ENCODE measurements at regions not wholly inside any gene's neighbourhood (a gene's known extent, or its start where the extent isn't known, plus 50 kb on each side); places are given as distances from the start of the nearest gene placed in this dataset.

DNA sequence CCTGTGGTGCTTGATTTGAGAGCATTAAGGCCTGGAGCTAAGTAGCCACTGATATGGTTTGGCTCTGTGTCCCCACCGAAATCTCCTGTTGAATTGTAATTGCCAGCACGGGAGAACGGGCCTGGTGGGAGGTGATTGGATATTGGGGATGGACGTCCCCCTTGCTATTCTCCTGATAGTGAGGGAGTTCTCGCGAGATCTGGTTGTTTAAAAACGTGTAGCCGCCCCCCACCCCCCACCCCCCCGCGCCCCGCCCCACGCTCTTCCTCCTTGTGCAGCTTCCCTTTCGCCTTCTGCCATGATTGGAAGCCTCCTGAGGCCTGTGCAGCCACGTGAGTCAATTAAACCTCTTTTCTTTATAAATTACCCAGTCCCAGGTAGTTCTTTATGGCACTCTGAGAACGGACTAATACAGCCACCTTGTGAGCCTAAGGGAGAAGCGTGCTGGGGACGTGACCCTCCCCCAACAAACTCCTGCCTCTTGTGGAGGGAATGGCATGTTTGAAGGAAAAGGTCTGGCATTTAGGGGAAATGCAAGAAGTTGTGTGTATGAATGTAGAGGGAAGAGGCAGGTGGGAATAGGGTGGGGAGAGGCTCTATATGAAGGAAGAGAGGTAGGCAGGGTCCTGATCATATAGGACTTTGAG is 118.0 kb upstream of the KMT2C start:
- no TSS peak for BruUV-seq (replicated peaks)
- intact Hi-C loops (cut with micrococcal nuclease) = no loop called here
- Mint-ChIP-seq H3K27me3 (ENCODE audit: insufficient read depth, unreplicated experiment) (no peaks in the 10 kb centered on the region), H3K9me3 (ENCODE audit: unreplicated experiment) (no peaks in the 10 kb centered on the region), H3K4me3 (ENCODE audit: unreplicated experiment) (no peak overlapping the region), H3K27ac (ENCODE audit: low read depth, unreplicated experiment) (no peak overlapping the region), H3K36me3 (ENCODE audit: insufficient read depth, unreplicated experiment) (no peaks in the 10 kb centered on the region), H3K4me1 (ENCODE audit: insufficient read depth, unreplicated experiment) (no peaks in the 10 kb centered on the region)
- CTCF ChIA-PET = interaction anchor here (0.6 to 1.0 kb wide), 3 partner anchors 13 to 193 kb away, joined by 3 to 4 read pairs (median 4); no protein-coding TSS in a partner anchor
- POLR2A ChIA-PET = interaction anchor here (0.6 kb wide), 1 partner anchor 40 kb away, joined by 3 read pairs; no protein-coding TSS in a partner anchor
- DNase-seq (ENCODE audit: unreplicated experiment) = no peak
- TF ChIP-seq, protein P1, sequence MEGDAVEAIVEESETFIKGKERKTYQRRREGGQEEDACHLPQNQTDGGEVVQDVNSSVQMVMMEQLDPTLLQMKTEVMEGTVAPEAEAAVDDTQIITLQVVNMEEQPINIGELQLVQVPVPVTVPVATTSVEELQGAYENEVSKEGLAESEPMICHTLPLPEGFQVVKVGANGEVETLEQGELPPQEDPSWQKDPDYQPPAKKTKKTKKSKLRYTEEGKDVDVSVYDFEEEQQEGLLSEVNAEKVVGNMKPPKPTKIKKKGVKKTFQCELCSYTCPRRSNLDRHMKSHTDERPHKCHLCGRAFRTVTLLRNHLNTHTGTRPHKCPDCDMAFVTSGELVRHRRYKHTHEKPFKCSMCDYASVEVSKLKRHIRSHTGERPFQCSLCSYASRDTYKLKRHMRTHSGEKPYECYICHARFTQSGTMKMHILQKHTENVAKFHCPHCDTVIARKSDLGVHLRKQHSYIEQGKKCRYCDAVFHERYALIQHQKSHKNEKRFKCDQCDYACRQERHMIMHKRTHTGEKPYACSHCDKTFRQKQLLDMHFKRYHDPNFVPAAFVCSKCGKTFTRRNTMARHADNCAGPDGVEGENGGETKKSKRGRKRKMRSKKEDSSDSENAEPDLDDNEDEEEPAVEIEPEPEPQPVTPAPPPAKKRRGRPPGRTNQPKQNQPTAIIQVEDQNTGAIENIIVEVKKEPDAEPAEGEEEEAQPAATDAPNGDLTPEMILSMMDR (IDR thresholded peaks at IDR 0.05; ENCODE audit: unreplicated experiment) = no peak

DNA sequence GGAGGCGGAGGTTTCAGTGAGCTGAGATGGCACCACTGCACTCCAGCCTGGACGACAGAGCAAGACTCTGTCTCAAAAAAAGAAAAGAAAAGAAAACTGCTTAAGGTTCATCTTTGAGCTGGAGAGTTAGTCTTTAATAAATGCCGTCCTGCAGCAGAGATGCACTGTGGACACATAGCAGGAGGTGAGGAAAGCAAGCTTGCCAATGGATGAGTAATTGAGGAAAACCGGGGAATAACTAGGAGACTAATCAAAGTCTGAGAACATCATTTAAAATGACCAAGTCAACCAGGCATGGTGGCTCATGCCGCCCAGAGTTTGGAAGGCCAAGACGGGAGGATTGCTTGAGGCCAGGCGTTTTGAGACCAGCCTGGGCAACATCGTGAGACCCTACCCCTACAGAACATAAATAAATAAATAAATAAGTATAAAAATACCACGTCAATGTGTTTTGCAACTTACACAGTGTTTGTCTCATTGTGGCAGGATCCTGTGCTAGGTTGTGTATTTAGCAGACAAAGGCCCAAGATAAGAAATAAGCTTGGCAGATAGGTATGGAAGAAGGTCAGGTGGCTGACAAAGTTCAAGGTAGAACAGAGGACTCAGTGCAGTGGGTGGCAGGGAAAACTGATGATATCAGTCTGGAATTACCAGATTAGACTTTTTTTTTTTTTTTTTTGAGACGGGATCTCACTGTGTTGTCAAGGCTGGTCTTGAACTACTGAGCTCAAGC is 115.7 kb upstream of the KMT2C start:
- H3K27me3 Mint-ChIP-seq (ENCODE audit: insufficient read depth, unreplicated experiment) = no peaks in the 10 kb centered on the region
- H3K4me1 Mint-ChIP-seq (ENCODE audit: insufficient read depth, unreplicated experiment) = no peaks in the 10 kb centered on the region
- ChIA-PET CTCF (interaction anchor here (0.6 kb wide), 1 partner anchor 1419 kb away, joined by 4 read pairs; no protein-coding TSS in a partner anchor), POLR2A (no interaction called here)
- H3K4me3 Mint-ChIP-seq (ENCODE audit: unreplicated experiment) = no peak overlapping the region
- H3K36me3 Mint-ChIP-seq (ENCODE audit: insufficient read depth, unreplicated experiment) = no peaks in the 10 kb centered on the region
- no peak for DNase-seq (ENCODE audit: unreplicated experiment)
- intact Hi-C loops (cut with micrococcal nuclease) = no loop called here
- H3K9me3 Mint-ChIP-seq (ENCODE audit: unreplicated experiment) = no peaks in the 10 kb centered on the region
- no peak overlapping the region for H3K27ac Mint-ChIP-seq (ENCODE audit: low read depth, unreplicated experiment)
- BruUV-seq (replicated peaks) = no TSS peak
- TF ChIP-seq, protein P1 (IDR thresholded peaks at IDR 0.05; ENCODE audit: unreplicated experiment) = no peak

DNA sequence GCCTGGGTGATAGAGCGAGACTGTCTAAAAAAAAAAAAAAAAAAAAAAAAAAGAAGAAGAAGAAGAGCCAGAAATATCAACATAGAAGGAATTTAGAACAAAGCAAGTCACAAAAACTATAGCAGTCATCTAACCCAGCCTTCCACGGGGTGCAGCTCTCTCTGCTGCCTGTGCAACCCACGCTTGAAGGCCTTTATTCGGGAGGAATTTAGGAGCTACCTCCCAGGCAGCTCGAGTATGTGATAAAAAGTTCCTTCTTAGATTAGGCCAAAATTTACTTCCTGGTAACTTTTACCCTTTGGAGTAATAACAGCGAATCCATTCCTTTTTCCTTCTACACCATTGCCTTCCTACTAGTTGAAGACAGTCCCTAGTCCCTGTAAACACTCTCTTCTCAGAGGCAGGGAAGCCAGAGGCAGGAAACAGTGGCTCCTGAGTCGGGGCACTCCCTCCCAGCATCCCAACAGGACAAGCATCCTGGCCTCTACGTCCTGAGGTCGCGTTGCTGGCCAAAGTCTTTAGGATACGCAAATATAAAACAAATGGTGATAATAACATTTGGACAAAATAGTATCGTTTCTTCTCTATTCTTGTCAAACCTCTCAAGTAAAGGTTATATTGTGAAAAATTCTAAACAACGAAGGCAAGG is 109.3 kb upstream of the KMT2C start:
- POLR2A ChIA-PET = no interaction called here

More for the DNA sequence above, 109.3 kb upstream of the KMT2C start:
- no peak overlapping the region for H3K4me3 Mint-ChIP-seq (ENCODE audit: unreplicated experiment)
- DNase-seq (ENCODE audit: unreplicated experiment) = no peak
- no peaks in the 10 kb centered on the region for H3K4me1 Mint-ChIP-seq (ENCODE audit: insufficient read depth, unreplicated experiment)
- intact Hi-C loops (cut with micrococcal nuclease) = no loop called here
- BruUV-seq (replicated peaks) = no TSS peak
- TF ChIP-seq, protein P1 (IDR thresholded peaks at IDR 0.05; ENCODE audit: unreplicated experiment) = no peak
- no peaks in the 10 kb centered on the region for H3K27me3 Mint-ChIP-seq (ENCODE audit: insufficient read depth, unreplicated experiment)
- no peaks in the 10 kb centered on the region for H3K36me3 Mint-ChIP-seq (ENCODE audit: insufficient read depth, unreplicated experiment)
- CTCF ChIA-PET = interaction anchor here (0.7 kb wide), 1 partner anchor 209 kb away, joined by 3 read pairs; no protein-coding TSS in a partner anchor
- H3K27ac Mint-ChIP-seq (ENCODE audit: low read depth, unreplicated experiment) = no peak overlapping the region
- no peaks in the 10 kb centered on the region for H3K9me3 Mint-ChIP-seq (ENCODE audit: unreplicated experiment)
